GM12892 (cell line): ENCODE measurements at regions not wholly inside any gene's neighbourhood (a gene's known extent, or its start where the extent isn't known, plus 50 kb on each side); places are given as distances from the start of the nearest gene placed in this dataset.

ENCODE experiments used
- POLR2A ChIP-seq: IDR thresholded peaks from 2 replicates; pipeline ENCODE4 v1.6.1; 2011; ENCODE audit warnings: low read depth, low read length, control low read depth
- POLR2AphosphoS5 ChIP-seq: IDR thresholded peaks from 2 replicates; pipeline ENCODE4 v1.6.1; 2011; ENCODE audit warnings: low read depth, low read length, control low read depth
- TAF1 ChIP-seq: IDR thresholded peaks from 2 replicates; pipeline ENCODE4 v1.6.1; 2011; ENCODE audit warnings: low read depth, mild to moderate bottlenecking, control low read depth, low read length, borderline replicate concordance

DNA sequence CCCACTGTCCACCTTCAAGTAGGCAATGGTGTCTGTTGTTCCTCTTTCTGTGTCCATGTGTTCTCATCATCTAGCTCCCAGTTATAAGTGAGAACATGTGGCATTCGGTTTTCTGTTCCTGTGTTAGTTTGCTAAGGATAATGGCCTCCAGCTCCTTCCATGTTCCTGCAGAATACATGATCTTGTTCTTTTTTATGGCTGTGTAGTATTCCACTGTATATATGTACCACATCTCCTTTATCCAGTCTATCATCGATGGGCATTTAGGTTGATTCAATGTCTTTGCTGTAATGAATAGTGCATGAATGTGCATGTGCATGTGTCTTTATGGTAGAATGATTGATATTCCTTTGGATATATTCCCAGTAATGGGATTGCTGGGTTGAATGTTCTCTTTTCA lies 123.3 kb upstream of the LHX5 start:
- TF ChIP-seq POLR2A (no peak), TAF1 (no peak), POLR2AphosphoS5 (no peak)
